Stimulated activated CD4-positive, alpha-beta T cell treated with anti-CD3 and anti-CD28 coated beads, Interleukin-15, amount 100 ng/mL, for 1 hour (primary cell): ENCODE measurements at regions not wholly inside any gene's neighbourhood (a gene's known extent, or its start where the extent isn't known, plus 50 kb on each side); places are given as distances from the start of the nearest gene placed in this dataset.

Experiments
- DNase-seq, 2 donors: peaks; one replicate each; pipeline ENCODE4 v3.0.0-alpha.2; 2020; ENCODE audit warnings: low read depth in 1 of 2, low spot score in 1 of 2

GRCh38 chr18:51907687-51908597 is 432.1 kb upstream of the DCC start:
- no peak for DNase-seq

GRCh38 chr18:51908598-51908944 is 431.4 kb upstream of the DCC start:
- no peak for DNase-seq

GRCh38 chr18:51911584-51911983 is 428.4 kb upstream of the DCC start:
- no peak for DNase-seq

- no peak for DNase-seq
Measured at GRCh38 chr18:51912381-51912780, 427.6 kb upstream of the DCC start.

GRCh38 chr18:51915176-51915575 is 424.8 kb upstream of the DCC start:
- DNase-seq, result no peak

- no peak for DNase-seq
Measured at GRCh38 chr18:51921862-51922261, 418.1 kb upstream of the DCC start.

- no peak for DNase-seq
Measured at GRCh38 chr18:51933903-51934302, 406.1 kb upstream of the DCC start.

- DNase-seq, result no peak
Measured at GRCh38 chr18:51936115-51936514, 403.9 kb upstream of the DCC start.

- DNase-seq, result no peak
Measured at GRCh38 chr18:51941999-51942398, 398.0 kb upstream of the DCC start.

GRCh38 chr18:51943281-51943680 is 396.7 kb upstream of the DCC start:
- DNase-seq, result no peak

- no peak for DNase-seq
Measured at GRCh38 chr18:51946946-51947345, 393.1 kb upstream of the DCC start.

- DNase-seq, result no peak
Measured at GRCh38 chr18:51952844-51953243, 387.2 kb upstream of the DCC start.

- no peak for DNase-seq
Measured at GRCh38 chr18:51953521-51953920, 386.5 kb upstream of the DCC start.

GRCh38 chr18:51955136-51955535 is 384.9 kb upstream of the DCC start:
- DNase-seq, result no peak

- no peak for DNase-seq
Measured at GRCh38 chr18:51957001-51957400, 383.0 kb upstream of the DCC start.

- no peak for DNase-seq
Measured at GRCh38 chr18:51980101-51980500, 359.9 kb upstream of the DCC start.

GRCh38 chr18:51988277-51988676 is 351.7 kb upstream of the DCC start:
- no peak for DNase-seq

- DNase-seq, result no peak
Measured at GRCh38 chr18:51997129-51997528, 342.9 kb upstream of the DCC start.

GRCh38 chr18:51998066-51998465 is 341.9 kb upstream of the DCC start:
- no peak for DNase-seq

GRCh38 chr18:51998711-51999110 is 341.3 kb upstream of the DCC start:
- DNase-seq, result no peak

GRCh38 chr18:51999351-51999750 is 340.6 kb upstream of the DCC start:
- DNase-seq, result no peak

GRCh38 chr18:52000435-52000834 is 339.6 kb upstream of the DCC start:
- no peak for DNase-seq

GRCh38 chr18:52001106-52001505 is 338.9 kb upstream of the DCC start:
- no peak for DNase-seq
